ENCODE measurements at regions not wholly inside any gene's neighbourhood (a gene's known extent, or its start where the extent isn't known, plus 50 kb on each side); places are given as distances from the start of the nearest gene placed in this dataset.
A peak's percentile ranks its signal among the peaks of the same experiment; 100 is the strongest.

DNA sequence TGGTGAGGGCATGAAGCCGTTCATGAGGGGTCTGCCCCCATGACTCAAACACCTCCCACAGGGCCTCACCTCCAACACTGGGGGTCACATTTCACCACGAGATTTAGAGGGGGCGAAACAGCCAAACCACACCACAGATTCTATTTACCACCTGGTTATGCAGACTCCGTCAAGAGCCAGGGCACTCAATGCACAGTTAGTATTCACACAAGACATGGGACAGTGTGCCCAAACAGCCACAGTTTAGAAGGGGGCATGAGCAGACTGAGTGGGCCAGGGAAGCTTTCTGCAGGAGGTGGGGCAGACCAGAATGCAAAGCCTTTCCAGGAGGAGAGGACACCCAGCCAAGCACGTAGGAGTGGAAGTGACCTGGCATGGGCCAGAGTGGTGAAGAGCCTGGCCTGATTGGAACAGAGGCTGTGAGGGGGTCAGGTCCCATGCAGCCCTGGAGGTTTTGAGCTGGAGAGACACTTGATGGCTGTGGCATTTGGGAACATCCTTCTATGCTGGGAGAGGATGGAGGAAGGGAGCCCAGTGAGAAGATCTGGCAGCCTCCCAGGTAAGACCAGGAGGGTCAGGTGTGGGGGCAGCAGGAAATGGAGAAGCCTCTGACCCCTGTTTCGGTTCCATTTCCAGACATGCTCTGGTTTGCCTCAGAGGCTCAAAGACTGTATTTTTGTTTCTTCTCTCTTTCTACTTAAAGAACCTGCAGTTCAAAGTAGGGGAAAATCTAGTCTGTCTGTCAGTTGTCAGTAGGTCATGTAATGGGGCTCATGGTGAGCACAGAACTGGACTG lies 199.1 kb upstream of the NCAM1 start:
- no peak for DNase-seq

DNA sequence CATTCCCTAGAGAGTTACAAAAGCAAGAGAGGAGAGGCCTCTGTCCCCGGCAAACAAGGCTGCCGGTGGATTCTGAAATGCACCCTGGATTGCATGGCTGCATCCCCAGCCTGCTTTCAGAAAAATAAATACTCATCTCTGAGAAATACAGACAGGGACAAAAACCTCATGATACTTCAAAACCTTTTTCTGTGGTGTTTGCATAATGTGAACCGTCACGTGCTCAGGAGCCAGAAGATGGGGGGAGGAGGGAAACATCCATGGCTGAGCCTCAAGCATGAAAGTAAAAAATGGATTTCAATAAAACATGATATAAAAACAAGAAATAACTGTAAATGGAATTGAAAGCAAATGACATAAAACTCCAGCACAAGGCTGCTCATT lies 198.5 kb upstream of the NCAM1 start:
- DNase-seq: no peak

DNA sequence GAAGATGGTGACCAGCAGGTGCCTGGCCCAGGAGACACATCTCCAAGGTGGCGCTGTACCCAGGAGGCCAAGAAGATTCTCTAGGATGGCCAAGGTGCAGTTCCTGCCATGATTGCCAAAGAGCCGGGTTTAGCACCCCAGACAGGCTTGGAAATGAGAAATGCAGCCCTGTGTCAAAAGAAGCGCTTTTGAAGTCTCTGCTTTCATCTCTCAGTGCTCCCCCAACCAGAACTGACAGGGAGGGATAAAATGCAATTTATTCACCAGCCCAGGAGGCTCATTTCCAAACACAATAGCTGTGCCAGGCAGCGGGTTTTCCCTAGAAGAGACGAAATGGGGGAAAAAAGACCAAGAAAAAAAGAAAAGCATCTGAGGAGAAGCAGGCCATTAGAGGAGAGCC lies 195.9 kb upstream of the NCAM1 start:
- DNase-seq: no peak

DNA sequence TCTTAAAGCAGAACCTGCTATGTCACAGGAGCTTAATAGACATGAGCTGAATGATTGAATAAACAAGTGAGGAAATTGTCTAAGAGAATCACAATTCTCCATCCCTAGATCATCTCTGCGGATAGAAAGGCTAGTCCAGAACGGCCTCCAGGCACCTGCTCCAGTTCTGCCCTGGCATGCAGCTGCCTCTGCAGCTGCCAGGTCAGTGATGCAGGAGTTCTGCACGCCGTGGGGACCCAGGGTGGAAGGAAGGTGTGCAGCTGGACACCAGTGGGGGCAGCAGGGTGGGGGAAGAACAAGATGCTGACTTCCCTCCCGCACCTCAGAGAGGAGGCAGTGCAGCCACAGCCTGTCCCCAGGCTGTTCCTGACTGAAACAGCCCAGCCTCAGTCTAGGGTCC lies 192.1 kb upstream of the NCAM1 start:
- peak; percentile 77 for DNase-seq

DNA sequence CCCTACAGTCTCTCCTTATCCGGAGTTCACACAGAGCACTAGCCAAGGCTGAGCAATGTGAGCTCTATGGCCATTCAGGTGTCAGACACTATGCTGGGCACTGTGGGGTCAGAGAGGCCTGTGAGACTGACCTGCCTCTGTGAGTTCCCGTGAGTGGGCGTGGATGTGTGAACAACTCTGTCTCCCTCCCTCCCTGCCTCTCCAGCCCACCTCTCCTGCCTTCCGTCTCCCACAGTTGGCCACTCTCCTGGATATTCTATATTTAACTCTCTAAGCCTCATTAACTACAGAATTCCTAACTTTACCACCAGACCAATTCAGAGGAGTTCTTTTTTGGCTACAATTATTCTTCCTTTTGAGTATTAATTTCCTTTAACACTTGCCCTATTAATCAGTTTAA lies 191.6 kb upstream of the NCAM1 start:
- DNase-seq: no peak

DNA sequence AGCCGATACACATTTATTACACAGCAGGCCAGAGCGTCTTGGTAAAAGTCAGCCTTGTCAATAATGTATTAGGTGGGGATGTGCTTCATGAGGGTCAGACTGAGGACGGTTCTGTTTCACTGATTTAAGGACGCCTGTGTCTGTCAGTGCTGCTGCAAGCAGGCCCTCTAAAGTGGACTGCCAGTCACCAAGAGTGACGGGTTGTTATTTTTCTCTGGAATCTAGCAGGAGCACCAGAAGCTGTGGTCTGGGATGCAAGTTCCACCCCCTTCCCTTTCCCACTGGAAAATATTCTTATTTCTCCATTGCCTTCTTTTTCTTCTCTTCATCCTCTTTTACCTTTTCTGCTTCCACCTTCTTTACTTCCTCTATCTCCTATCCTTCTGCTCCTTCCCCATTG lies 191.2 kb upstream of the NCAM1 start:
- no peak for DNase-seq

DNA sequence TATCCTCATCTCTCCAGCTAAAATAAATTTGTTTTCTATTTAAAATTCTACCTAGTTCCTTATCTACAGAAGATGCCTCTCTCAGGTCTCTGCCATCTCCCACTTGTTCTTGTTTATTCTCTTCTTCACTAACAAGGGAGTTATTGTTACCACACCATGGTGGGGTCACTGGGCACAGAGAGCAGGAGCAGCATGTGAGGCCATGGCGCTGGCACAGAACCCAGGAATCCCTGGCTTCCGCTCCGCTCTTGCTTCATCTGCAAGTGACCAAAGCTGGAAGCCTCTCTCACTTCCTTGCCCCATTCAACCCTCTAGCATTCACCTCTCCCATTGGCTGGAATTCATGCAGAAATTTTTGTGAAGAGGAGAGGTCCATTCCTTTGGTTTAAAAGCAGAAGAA lies 190.7 kb upstream of the NCAM1 start:
- DNase-seq: no peak

DNA sequence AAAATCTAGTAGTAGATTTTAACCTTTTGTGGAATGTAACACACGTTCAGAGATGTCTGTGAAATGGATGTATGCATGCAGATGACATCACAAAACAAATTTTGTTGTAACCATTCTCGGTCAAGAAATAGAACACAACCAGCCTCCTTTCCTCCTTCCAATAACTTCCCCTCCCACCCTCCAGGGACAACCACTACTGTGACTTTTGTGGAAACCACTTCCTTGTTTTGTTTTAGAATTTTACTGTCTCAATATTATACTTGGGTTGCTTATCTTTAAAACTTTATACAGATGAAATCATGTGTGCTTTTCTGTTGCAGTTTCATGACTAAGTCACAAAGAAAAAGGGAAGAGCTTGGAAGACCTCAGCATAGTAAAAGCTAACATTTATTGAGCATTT lies 189.4 kb upstream of the NCAM1 start:
- DNase-seq: no peak

DNA sequence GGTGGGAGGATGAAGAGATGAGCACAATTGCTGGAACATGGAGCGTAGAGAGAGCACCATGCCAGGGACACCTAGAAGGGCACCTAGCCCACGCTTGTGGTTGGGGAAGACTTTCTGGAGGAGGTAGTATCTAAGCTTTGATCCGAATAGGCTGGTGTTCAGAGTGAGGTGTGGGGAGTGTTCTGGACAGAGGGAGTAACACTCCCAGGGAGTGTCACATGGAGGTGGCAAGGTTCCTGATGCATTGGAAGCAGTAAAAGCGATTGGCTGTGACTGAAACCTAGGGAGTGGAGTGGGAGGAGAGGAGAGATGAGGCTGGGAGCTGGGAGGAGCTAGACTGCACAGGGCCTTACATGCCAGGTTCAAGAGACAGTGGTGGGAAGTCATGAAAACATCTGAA lies 188.0 kb upstream of the NCAM1 start:
- no peak for DNase-seq

DNA sequence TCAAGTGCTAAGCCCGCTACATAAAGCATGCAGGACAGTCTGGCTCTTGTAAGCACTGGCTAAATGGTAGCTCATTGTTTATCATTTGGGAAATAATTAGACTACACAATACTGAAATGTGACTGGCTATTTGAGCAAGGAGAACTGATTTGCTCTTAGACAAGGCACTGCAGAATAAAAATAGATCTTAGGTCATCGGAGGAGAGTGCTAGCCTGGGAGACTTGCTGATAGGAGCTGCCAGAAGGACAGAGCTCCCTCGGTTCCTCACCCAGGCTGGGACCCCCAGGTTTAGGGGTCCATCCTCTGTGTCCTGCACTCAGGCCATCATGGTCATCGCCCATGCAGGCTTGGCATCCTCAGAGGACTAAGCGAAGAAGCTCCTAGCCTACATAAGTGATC lies 184.4 kb upstream of the NCAM1 start:
- no peak for DNase-seq

DNA sequence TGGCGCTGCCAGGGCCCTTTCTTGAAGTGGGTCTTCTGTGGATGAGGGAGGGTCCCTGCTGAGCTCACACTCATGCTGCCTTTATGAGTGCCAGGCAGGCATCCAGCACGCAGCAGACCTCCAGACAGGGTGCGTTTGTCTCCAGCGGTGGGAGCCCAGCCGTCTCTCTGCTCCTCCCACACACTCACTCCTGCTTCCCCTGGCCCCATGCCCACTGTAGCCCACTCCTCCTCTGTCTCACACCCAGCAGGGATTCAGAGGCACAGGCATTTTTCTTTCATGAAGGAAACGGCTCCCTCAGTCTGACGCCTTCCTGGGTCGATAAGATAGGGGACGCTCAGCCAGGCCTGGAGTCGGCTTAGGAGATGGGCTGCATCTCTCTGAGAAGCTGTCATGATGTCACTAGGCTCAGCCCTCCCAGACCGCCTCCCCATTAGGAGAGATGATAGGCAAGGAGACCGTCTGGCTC lies 183.9 kb upstream of the NCAM1 start:
- peak; percentile 33 for DNase-seq

DNA sequence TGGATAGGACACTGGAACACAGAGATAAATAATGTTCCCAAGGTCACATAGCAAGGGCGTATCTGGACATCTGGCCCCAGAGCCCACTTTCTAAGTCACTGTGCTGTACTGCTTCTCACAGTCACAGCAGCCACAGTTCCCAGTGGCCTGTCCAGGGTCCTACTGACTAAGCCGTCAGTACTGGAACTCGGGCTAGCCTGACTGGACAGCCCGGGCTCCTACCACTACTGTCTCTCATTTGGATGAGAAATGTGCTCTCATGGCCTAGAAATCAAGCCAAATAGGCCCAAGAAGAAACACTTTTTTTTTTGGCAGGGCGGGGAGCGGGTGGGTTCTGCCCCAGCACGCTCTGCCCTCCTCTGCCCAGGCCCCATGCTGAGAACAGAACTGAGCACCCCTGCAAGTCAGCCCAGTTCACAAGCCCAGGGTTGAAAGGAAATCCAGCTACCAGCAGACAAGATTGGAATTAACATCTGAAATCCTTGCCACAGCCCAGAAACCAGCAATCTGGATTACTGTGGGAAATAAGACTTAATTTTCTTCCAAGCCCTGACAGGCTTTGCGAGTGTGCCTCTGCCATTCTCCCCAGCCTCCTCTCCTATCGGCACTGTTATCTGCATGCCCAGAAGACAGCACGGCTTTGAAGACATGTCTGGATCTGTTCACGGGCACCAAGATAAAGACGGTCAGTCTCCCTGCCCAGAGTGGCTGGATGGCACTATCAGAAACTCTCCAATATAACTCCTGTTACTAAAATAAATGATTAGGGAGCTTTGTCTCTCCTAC lies 182.9 kb upstream of the NCAM1 start:
- DNase-seq: no peak

DNA sequence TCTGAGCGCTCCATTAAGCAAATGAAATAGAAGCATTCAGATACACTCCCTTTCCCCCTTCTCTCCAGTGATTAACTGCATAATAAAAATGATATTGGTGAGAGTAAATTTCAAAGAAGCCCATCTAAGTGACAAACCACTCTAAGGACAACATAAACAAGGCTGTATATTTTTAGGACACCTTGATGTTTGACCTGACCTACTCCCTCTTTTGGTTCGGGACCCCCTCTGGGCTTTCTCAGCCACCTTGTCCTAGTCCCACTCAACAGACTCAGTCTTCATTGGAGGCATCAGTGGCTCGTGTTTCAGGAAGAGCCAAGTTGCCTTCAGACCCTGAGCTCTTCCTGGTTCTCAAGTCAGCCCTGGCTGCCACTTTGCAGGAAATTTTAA lies 182.3 kb upstream of the NCAM1 start:
- DNase-seq: no peak

DNA sequence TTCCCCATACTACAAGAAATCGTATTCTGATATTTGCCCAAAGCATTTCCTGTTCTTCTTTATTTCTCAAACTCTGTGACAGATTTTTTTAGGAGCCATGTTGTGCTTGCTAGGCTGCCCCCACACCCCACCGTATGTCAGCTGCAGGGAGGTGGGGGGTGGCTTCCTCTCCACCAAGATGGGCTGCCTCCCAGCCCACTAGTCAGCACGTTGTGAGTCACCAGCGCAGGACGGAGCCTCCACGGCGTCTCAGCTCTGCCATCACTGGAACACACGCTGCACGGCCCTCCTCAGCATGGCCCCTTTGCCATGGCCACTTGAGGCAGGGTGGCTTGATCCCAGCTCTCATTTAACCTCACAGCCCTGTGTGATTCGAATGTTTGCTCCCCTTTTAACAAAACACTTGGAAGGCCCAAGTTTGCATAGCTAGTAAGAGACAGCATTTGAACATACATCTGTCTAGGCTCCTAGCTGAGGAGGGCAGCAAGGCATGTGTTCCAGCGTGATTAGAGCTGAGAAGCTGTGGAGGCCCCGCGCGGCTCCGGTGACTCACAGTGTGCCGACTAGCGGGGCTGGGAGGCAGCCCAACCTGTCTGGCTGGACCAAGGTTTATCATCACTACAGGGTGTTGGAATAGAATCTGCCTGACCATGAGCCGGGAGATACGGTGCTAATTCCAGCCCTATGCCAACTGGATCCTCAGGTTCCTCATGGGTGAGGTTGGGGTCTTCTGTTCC lies 180.7 kb upstream of the NCAM1 start:
- no peak for DNase-seq

DNA sequence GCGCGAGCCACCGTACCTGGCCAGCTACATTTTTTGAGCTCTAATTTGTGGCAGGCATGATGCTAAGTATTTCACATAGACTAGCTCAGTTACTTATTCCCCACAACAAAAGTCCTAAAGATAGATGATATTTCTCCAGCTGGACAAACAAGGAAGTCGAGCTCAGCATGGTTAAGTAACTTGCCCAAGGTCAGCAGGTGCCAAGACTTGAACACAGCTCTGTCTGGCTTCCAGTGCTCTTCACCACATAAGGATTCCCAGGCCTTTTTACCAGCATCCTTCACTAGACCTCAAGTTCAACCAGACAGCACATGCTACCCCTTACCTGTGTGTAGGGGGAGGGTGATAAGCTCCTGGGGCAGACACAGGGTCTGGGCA lies 177.3 kb upstream of the NCAM1 start:
- no peak for DNase-seq

DNA sequence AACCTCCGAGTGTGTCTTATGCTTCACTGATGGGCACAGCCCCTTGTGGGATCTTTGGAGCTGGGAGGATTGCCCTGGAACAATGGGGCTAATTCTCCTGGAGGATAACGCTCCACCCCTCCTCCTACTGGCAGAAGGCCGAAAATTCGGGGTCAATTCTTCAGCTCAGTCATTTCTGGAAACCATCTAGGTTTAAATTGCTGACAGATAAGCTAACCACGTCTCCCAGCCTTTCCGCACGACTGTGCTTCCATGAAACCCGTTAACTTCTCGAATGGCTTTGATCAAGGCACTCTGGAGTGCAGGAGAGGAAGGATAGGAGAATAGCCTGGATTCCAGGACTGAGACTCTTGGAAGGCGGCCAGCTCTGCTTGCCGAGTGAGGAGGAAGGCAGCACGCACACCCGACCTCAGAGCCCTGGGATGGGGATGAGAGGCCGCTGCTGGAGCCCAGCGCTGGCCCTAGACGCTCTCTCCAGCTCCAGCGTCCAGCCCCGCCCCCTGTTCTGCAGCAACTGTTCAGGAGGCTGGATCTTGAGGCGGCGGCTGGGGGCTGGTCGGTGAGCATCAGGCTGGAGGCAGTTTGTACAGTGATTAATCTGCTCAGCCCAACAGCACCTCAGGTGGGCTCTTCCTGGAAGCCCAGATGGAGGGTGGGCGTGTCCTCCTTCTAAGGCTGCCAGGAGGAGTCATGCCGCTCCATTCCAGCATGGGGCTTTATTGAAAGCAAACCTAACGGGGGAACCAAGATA lies 176.7 kb upstream of the NCAM1 start:
- DNase-seq: peak; percentile 92

DNA sequence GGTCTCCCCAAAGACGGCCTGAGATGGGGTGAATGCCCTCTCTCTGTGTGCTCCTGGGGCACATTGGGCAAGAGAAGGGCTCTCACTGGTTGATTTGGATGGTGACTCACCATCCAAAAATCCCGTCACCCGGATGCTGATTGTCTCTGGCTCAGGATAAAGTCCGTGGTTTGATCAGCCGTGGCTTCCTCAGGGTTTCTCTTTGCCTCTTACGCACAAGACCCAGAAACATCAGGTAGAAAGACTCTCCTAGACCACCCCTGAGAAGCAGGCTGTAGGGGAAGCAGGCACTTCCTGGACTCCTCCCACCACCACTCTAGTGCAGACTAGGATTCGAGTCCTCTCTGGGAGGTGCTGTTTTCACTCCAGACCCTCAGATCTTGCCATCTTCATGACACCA lies 176.1 kb upstream of the NCAM1 start:
- no peak for DNase-seq

DNA sequence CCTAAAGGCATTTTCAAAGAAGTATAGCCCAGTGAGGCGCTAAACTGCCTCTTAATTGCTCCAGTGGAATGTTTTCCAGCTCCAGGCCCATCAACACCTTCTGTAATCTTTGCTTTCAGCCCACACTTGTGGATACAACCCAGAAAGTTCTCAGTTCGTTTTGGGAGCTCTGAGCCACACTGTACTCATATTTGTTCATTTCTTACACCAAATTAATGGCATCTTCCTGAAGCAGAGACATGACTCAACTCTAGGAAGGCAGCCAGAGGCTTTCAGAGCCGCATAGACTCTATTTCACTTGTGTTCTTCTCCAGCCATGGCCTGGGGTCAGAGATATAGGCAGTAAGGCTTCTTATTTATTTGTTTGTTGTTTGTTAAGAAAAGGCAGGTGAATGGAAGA lies 175.5 kb upstream of the NCAM1 start:
- no peak for DNase-seq

DNA sequence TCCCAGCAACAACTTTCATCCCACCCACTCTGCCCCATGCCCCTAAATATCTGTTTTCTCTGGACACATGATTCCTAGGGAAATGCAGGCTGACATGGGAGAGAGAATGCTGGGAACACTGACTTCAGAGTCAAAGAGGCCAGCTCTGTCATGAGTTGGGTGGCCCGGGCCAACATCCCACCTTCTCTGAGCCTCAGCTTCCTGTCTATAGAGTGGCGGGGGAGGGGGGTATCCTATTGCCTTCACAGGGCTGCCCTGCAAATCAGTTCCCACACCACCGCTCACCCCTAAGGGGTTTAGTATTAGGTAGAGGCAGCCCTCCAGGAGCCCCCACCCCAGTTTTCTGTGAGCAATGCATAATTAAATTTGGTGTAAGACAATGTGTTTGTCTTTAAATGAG lies 175.0 kb upstream of the NCAM1 start:
- no peak for DNase-seq

DNA sequence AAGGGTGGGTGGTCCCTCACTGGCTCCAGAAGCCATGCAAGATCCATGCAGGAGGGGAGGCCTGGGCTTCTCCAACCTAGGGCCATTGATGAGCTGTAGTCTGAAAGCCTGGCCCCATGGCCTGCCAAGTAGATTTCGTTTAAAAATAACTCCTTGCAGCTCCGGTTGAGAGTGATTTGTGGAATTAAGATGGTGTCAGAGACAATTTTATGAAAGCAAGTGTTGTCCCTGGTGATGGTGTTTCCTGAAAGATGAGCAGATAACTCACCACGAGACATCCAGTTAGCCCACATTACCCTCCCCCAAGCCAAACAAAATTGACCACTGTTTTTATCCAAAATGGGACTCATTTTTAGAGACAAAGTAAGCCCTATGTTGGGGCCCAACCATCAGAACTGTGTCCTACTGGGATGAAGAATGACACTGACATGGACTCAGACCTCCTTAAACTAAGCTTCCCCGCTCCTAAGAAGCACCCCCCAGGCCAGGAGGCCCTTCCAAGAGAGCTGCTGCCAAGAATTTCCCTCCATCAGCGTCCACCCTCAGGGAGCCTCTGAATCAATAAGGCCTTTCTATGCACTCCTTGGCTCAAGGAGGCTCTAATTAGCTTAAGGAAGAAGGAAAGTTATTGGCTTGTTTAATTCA lies 174.2 kb upstream of the NCAM1 start:
- DNase-seq: no peak

DNA sequence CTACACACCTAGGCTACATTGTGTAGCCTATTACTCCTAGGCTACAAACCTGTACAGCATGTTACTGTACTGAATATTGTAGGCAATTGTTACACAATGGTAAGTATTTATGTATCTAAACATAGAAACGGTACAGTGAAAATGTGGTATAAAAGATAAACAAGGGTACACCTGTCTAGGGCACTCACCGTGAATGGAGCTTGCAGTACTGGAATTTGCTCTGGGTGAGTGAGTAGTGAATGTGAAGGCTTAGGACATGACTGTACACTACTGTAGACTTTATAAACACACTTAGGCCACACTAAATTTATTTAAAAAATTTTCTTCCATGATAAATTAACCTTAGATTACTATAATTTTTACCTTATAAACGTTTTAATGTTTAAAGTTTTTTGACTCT lies 171.7 kb upstream of the NCAM1 start:
- DNase-seq: no peak

DNA sequence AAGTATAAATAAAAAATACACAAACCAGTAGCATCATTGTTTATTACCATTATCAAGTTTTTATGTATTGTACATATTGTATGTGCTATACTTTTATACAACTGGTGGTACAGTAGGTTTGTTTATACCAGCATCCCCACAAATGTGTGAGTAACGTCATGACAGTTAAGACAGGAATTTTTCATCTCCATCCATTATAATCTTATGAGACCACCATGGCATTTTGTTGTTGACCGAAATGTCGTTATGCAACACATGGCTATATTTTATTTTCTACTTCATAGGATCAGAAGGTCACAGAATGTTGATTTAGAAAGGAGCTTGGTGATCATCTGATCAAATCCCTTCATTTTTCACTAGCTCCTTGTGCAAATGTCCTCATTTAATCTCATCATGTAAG lies 170.9 kb upstream of the NCAM1 start:
- no peak for DNase-seq

DNA sequence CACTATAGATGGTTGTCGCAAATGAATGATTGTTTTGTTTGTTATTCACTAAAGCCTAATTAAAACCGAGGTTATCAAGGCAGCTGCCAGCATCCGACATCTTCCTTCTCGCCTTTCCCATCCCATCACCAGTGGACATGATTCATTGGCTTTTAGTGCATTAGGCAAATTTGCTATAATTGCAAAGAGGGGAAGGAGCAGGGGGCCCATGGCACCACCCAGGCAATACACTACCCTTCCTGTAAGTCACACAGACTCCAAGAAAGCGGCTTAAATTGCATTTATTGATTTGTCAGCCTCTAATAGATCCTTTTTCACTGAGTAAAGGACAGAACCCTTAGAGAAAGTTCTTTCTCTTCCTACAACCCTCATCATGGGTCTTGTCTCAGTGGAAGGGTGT lies 169.2 kb upstream of the NCAM1 start:
- no peak for DNase-seq

Measured in NCI-H146 (cell line).